ENCODE measurements at regions not wholly inside any gene's neighbourhood (a gene's known extent, or its start where the extent isn't known, plus 50 kb on each side); places are given as distances from the start of the nearest gene placed in this dataset.

- Mint-ChIP-seq H3K27ac (no peak overlapping the region), H3K4me3 (no peak overlapping the region), H3K27me3 (ENCODE audit: low read depth) (no peaks in the 10 kb centered on the region; the same call in 1 of the 2 replicates), H3K36me3 (peaks cover 22% of the 10 kb centered on the region), H3K4me1 (peaks cover 15% of the 10 kb centered on the region), H3K9me3 (peaks cover 24% of the 10 kb centered on the region)
- ATAC-seq (no peak), DNase-seq (ENCODE audit: low spot score) (no peak)
- TF ChIP-seq, protein P1, sequence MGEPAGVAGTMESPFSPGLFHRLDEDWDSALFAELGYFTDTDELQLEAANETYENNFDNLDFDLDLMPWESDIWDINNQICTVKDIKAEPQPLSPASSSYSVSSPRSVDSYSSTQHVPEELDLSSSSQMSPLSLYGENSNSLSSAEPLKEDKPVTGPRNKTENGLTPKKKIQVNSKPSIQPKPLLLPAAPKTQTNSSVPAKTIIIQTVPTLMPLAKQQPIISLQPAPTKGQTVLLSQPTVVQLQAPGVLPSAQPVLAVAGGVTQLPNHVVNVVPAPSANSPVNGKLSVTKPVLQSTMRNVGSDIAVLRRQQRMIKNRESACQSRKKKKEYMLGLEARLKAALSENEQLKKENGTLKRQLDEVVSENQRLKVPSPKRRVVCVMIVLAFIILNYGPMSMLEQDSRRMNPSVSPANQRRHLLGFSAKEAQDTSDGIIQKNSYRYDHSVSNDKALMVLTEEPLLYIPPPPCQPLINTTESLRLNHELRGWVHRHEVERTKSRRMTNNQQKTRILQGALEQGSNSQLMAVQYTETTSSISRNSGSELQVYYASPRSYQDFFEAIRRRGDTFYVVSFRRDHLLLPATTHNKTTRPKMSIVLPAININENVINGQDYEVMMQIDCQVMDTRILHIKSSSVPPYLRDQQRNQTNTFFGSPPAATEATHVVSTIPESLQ (CRISPR knock-in tag; IDR thresholded peaks at IDR 0.05): no peak
- TF ChIP-seq CBFB (CRISPR knock-in tag; IDR thresholded peaks at IDR 0.05; ENCODE audit: low read depth) (no peak), SMAD4 (CRISPR knock-in tag; IDR thresholded peaks at IDR 0.05) (no peak), ZNF232 (CRISPR knock-in tag; IDR thresholded peaks at IDR 0.05) (no peak)
- POLR2A ChIA-PET: no interaction called here
- CTCF ChIA-PET: interaction anchor here (1.1 to 2.3 kb wide), 5 partner anchors 37 to 323 kb away, joined by 4 to 28 read pairs (median 6); no protein-coding TSS in a partner anchor
Observed at GRCh38 chr1:14112613-14113012, 412.6 kb downstream of the PRDM2 start.

GRCh38 chr1:14113271-14113670, 413.3 kb downstream of the PRDM2 start:
- TF ChIP-seq E2F4 (CRISPR knock-in tag; IDR thresholded peaks at IDR 0.05; ENCODE audit: borderline replicate concordance, low read depth) (no peak), USF2 (CRISPR knock-in tag; IDR thresholded peaks at IDR 0.05) (no peak), MXD4 (CRISPR knock-in tag; IDR thresholded peaks at IDR 0.05; ENCODE audit: borderline replicate concordance) (no peak), ZNF396 (CRISPR knock-in tag; IDR thresholded peaks at IDR 0.05; ENCODE audit: borderline replicate concordance) (no peak)
- TF ChIP-seq, protein P2, sequence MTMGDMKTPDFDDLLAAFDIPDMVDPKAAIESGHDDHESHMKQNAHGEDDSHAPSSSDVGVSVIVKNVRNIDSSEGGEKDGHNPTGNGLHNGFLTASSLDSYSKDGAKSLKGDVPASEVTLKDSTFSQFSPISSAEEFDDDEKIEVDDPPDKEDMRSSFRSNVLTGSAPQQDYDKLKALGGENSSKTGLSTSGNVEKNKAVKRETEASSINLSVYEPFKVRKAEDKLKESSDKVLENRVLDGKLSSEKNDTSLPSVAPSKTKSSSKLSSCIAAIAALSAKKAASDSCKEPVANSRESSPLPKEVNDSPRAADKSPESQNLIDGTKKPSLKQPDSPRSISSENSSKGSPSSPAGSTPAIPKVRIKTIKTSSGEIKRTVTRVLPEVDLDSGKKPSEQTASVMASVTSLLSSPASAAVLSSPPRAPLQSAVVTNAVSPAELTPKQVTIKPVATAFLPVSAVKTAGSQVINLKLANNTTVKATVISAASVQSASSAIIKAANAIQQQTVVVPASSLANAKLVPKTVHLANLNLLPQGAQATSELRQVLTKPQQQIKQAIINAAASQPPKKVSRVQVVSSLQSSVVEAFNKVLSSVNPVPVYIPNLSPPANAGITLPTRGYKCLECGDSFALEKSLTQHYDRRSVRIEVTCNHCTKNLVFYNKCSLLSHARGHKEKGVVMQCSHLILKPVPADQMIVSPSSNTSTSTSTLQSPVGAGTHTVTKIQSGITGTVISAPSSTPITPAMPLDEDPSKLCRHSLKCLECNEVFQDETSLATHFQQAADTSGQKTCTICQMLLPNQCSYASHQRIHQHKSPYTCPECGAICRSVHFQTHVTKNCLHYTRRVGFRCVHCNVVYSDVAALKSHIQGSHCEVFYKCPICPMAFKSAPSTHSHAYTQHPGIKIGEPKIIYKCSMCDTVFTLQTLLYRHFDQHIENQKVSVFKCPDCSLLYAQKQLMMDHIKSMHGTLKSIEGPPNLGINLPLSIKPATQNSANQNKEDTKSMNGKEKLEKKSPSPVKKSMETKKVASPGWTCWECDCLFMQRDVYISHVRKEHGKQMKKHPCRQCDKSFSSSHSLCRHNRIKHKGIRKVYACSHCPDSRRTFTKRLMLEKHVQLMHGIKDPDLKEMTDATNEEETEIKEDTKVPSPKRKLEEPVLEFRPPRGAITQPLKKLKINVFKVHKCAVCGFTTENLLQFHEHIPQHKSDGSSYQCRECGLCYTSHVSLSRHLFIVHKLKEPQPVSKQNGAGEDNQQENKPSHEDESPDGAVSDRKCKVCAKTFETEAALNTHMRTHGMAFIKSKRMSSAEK (CRISPR knock-in tag; IDR thresholded peaks at IDR 0.05; ENCODE audit: borderline replicate concordance): no peak
- DNase-seq (ENCODE audit: low spot score) (no peak), ATAC-seq (no peak)
- POLR2A ChIA-PET: no interaction called here
- no peak overlapping the region for H3K4me3 Mint-ChIP-seq
- no peaks in the 10 kb centered on the region; the same call in 1 of the 2 replicates for H3K27me3 Mint-ChIP-seq (ENCODE audit: low read depth)
- peaks cover 25% of the 10 kb centered on the region for H3K9me3 Mint-ChIP-seq
- H3K36me3 Mint-ChIP-seq: peaks cover 22% of the 10 kb centered on the region
- CTCF ChIA-PET: interaction anchor here (0.5 to 2.3 kb wide), 76 partner anchors 9 to 934 kb away, joined by 3 to 31 read pairs (median 4); partner anchors contain the start of gene KAZN
- no peak overlapping the region for H3K27ac Mint-ChIP-seq
- H3K4me1 Mint-ChIP-seq: peaks cover 15% of the 10 kb centered on the region

GRCh38 chr1:14113841-14114567, 414.0 kb downstream of the PRDM2 start:
- peak; percentile 80 for DNase-seq (ENCODE audit: low spot score)
- Mint-ChIP-seq H3K4me1 (peaks cover 15% of the 10 kb centered on the region), H3K9me3 (peaks cover 25% of the 10 kb centered on the region), H3K4me3 (no peak overlapping the region), H3K27me3 (ENCODE audit: low read depth) (no peaks in the 10 kb centered on the region; the same call in 1 of the 2 replicates), H3K27ac (no peak overlapping the region), H3K36me3 (peaks cover 22% of the 10 kb centered on the region)
- peak; percentile 97 for ATAC-seq
- TF ChIP-seq SMAD3 (CRISPR knock-in tag; IDR thresholded peaks at IDR 0.05; ENCODE audit: borderline replicate concordance): no peak
- TF ChIP-seq, protein P3, sequence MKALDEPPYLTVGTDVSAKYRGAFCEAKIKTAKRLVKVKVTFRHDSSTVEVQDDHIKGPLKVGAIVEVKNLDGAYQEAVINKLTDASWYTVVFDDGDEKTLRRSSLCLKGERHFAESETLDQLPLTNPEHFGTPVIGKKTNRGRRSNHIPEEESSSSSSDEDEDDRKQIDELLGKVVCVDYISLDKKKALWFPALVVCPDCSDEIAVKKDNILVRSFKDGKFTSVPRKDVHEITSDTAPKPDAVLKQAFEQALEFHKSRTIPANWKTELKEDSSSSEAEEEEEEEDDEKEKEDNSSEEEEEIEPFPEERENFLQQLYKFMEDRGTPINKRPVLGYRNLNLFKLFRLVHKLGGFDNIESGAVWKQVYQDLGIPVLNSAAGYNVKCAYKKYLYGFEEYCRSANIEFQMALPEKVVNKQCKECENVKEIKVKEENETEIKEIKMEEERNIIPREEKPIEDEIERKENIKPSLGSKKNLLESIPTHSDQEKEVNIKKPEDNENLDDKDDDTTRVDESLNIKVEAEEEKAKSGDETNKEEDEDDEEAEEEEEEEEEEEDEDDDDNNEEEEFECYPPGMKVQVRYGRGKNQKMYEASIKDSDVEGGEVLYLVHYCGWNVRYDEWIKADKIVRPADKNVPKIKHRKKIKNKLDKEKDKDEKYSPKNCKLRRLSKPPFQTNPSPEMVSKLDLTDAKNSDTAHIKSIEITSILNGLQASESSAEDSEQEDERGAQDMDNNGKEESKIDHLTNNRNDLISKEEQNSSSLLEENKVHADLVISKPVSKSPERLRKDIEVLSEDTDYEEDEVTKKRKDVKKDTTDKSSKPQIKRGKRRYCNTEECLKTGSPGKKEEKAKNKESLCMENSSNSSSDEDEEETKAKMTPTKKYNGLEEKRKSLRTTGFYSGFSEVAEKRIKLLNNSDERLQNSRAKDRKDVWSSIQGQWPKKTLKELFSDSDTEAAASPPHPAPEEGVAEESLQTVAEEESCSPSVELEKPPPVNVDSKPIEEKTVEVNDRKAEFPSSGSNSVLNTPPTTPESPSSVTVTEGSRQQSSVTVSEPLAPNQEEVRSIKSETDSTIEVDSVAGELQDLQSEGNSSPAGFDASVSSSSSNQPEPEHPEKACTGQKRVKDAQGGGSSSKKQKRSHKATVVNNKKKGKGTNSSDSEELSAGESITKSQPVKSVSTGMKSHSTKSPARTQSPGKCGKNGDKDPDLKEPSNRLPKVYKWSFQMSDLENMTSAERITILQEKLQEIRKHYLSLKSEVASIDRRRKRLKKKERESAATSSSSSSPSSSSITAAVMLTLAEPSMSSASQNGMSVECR (CRISPR knock-in tag; IDR thresholded peaks at IDR 0.05; ENCODE audit: borderline replicate concordance): no peak
- TF ChIP-seq, protein P4, sequence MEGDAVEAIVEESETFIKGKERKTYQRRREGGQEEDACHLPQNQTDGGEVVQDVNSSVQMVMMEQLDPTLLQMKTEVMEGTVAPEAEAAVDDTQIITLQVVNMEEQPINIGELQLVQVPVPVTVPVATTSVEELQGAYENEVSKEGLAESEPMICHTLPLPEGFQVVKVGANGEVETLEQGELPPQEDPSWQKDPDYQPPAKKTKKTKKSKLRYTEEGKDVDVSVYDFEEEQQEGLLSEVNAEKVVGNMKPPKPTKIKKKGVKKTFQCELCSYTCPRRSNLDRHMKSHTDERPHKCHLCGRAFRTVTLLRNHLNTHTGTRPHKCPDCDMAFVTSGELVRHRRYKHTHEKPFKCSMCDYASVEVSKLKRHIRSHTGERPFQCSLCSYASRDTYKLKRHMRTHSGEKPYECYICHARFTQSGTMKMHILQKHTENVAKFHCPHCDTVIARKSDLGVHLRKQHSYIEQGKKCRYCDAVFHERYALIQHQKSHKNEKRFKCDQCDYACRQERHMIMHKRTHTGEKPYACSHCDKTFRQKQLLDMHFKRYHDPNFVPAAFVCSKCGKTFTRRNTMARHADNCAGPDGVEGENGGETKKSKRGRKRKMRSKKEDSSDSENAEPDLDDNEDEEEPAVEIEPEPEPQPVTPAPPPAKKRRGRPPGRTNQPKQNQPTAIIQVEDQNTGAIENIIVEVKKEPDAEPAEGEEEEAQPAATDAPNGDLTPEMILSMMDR (IDR thresholded peaks at IDR 0.05): peak; percentile 41; the same call in 1 of the 2 replicates
- CTCF ChIA-PET: interaction anchor here (0.6 to 2.3 kb wide), 80 partner anchors 8 to 933 kb away, joined by 3 to 31 read pairs (median 4); partner anchors contain the start of gene KAZN
- POLR2A ChIA-PET: no interaction called here
